Uterus (tissue), 2 donors: ENCODE measurements at regions not wholly inside any gene's neighbourhood (a gene's known extent, or its start where the extent isn't known, plus 50 kb on each side); places are given as distances from the start of the nearest gene placed in this dataset.

ENCODE experiments used
- CTCF ChIP-seq, 4 experiments: fragments of 200-600 bp in 2 of 4; fragments of 450-650 bp in 2 of 4; sonication (generic) in 2 of 4; IDR thresholded peaks; one replicate each; pipeline ENCODE4 v1.5.1; 2016 to 2019; ENCODE audit warnings: antibody characterized with exemption in 4 of 4, mild to moderate bottlenecking in 2 of 4, moderate library complexity in 1 of 4
- POLR2A ChIP-seq, 2 donors: fragments of 450-650 bp; IDR thresholded peaks; one replicate each; pipeline ENCODE4 v1.6.1; 2016; ENCODE audit warnings: antibody characterized with exemption in 2 of 2, mild to moderate bottlenecking in 1 of 2, moderate library complexity in 1 of 2

- TF ChIP-seq CTCF (IDR thresholded peaks at IDR 0.05) (no peak), POLR2A (IDR thresholded peaks at IDR 0.05) (no peak)
Observed at GRCh38 chr2:192669505-192670091, 474.9 kb upstream of the TMEFF2 start.
